Transverse colon (tissue), 3 donors: ENCODE measurements at regions not wholly inside any gene's neighbourhood (a gene's known extent, or its start where the extent isn't known, plus 50 kb on each side); places are given as distances from the start of the nearest gene placed in this dataset.

ENCODE experiments used
- EP300 ChIP-seq: sonication (generic); formaldehyde crosslinking; IDR thresholded peaks from one replicate; pipeline ENCODE4 v1.6.1; 2017; ENCODE audit warnings: antibody characterized with exemption, low read depth
- POLR2A ChIP-seq: fragments of 450-650 bp; IDR thresholded peaks from one replicate; pipeline ENCODE4 v1.6.1; 2016; ENCODE audit warnings: antibody characterized with exemption, mild to moderate bottlenecking, moderate library complexity
- TF ChIP-seq, protein P1 (sequence below), 5 experiments: fragments of 200-600 bp in 3 of 5; fragments of 450-650 bp in 2 of 5; sonication (generic) in 3 of 5; IDR thresholded peaks; 1 replicate in 2 of 5; 2 replicates in 3 of 5; pipeline ENCODE4 v1.5.1; 2016 to 2017; ENCODE audit warnings: antibody characterized with exemption in 5 of 5, inconsistent platforms in 3 of 5, mild to moderate bottlenecking in 2 of 5, moderate library complexity in 1 of 5

DNA sequence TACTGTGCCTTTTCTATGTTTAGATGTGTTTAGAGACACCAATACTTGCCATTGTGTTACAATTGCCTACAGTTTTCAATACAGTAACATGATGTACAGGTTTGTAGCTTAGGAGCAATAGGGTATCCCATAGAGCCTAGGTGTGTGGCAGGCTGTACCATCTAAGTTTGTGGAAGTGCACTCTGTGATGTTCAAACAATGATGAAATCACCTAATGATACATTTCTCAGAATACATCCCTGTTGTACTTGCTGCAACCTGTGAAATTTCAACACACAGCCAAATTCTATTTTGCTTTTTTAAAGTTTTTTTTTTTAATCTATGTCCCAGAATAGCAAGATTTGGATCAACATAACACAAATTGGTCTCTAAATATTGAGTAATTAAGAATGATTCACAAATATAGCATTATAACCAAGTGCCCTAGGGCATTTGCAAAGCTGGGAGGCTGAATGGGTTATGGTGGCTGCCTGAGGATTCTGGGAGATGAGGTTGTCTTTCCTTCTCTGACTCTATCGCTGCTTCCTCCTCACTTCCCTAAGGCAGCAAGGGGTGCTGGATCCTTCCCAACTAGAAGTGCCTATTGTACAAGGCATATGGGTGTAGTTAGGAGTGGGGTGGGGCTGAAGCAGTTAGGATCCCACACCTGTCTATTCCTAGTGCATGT is 78.3 kb downstream of the SKA1 start:
- TF ChIP-seq, protein P1, sequence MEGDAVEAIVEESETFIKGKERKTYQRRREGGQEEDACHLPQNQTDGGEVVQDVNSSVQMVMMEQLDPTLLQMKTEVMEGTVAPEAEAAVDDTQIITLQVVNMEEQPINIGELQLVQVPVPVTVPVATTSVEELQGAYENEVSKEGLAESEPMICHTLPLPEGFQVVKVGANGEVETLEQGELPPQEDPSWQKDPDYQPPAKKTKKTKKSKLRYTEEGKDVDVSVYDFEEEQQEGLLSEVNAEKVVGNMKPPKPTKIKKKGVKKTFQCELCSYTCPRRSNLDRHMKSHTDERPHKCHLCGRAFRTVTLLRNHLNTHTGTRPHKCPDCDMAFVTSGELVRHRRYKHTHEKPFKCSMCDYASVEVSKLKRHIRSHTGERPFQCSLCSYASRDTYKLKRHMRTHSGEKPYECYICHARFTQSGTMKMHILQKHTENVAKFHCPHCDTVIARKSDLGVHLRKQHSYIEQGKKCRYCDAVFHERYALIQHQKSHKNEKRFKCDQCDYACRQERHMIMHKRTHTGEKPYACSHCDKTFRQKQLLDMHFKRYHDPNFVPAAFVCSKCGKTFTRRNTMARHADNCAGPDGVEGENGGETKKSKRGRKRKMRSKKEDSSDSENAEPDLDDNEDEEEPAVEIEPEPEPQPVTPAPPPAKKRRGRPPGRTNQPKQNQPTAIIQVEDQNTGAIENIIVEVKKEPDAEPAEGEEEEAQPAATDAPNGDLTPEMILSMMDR (IDR thresholded peaks at IDR 0.05) = no peak
- TF ChIP-seq POLR2A (no peak), EP300 (no peak)
